Naive thymus-derived CD8-positive, alpha-beta T cell (primary cell): ENCODE measurements at regions not wholly inside any gene's neighbourhood (a gene's known extent, or its start where the extent isn't known, plus 50 kb on each side); places are given as distances from the start of the nearest gene placed in this dataset.
"Not testable (repeated sequence)": the region's sequence is repeated elsewhere in the genome, so short reads cannot be mapped to it uniquely, and the experiment has no call there.

ENCODE experiments used
- ATAC-seq, 2 donors: fragments of 150-1000 bp; cut with Tn5 transposase in 1 of 2; sonication (Bioruptor Pico), chemical (Tn5 transposase) in 1 of 2; 1 replicate in 1 of 2; 2 replicates in 1 of 2; pipeline ENCODE4 v1.10.0; 2021; ENCODE audit warnings: mild to moderate bottlenecking in 2 of 2, moderate library complexity in 2 of 2
- POLR2A ChIA-PET: fragments of 350-600 bp; sonication (Branson Sonifier 250); formaldehyde crosslinking; loops from one replicate; lab custom pipeline; 2021; ENCODE audit warnings: antibody characterized with exemption; lab: Charles Lee
- DNase-seq, 10 donors: peaks; one replicate each; pipeline versions ENCODE4 v3.0.0 to v3.0.0-alpha.2; 2020 to 2022
- H3K27ac Mint-ChIP-seq, 10 donors: one replicate each; pipeline ENCODE4 v1.8.0; 2020 to 2022; ENCODE audit warnings: mild to moderate bottlenecking in 10 of 10, mixed read lengths in 10 of 10, moderate library complexity in 4 of 10, inconsistent platforms in 1 of 10
- H3K27me3 Mint-ChIP-seq, 5 donors: one replicate each; pipeline ENCODE4 v1.8.0; 2021 to 2022; ENCODE audit warnings: mixed read lengths in 5 of 5
- H3K36me3 Mint-ChIP-seq, 3 donors: one replicate each; pipeline ENCODE4 v1.8.0; 2020 to 2022; ENCODE audit warnings: mixed read lengths in 3 of 3, mild to moderate bottlenecking in 2 of 3, inconsistent platforms in 1 of 3
- H3K4me1 Mint-ChIP-seq, 4 donors: one replicate each; pipeline ENCODE4 v1.8.0; 2021 to 2022; ENCODE audit warnings: mixed read lengths in 4 of 4
- H3K4me3 Mint-ChIP-seq, 10 donors: one replicate each; pipeline ENCODE4 v1.8.0; 2020 to 2022; ENCODE audit warnings: mild to moderate bottlenecking in 10 of 10, mixed read lengths in 10 of 10, moderate library complexity in 6 of 10, inconsistent platforms in 1 of 10
- H3K9me3 Mint-ChIP-seq, 9 donors: one replicate each; pipeline ENCODE4 v1.8.0; 2020 to 2022; ENCODE audit warnings: mixed read lengths in 9 of 9, mild to moderate bottlenecking in 3 of 9, inconsistent platforms in 1 of 9, moderate library complexity in 1 of 9

DNA sequence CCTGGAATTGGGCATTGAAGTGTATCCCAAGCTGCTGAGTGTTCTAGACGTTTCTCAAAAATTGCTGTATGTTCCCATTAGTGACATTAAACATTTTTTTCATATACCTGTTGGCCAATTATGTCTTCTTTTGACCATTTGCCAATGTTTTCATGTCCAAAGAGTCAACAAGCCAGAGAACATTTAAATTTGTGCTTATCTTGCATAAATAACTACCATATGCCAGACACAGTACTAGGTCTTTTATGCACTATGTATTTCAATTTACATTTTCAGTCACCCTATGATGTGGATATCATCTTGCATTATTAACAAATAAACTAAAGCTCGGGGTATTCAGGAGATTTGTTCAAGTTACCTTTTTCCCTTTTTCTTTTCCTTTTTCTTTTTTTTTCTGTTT lies 632.9 kb upstream of the C16orf82 start:
- DNase-seq = no peak
- POLR2A ChIA-PET = no interaction called here
- Mint-ChIP-seq H3K4me1 (no peaks in the 10 kb centered on the region), H3K36me3 (peaks cover 0 to under 1% (median 0%) of the 10 kb centered on the region in 3 donors), H3K9me3 (peaks cover 0 to 19% (median 7%) of the 10 kb centered on the region in 9 donors), H3K27me3 (peaks cover 2 to 11% (median 4%) of the 10 kb centered on the region in 5 donors), H3K27ac (no peak overlapping the region), H3K4me3 (no peak overlapping the region)
- ATAC-seq = no peak

DNA sequence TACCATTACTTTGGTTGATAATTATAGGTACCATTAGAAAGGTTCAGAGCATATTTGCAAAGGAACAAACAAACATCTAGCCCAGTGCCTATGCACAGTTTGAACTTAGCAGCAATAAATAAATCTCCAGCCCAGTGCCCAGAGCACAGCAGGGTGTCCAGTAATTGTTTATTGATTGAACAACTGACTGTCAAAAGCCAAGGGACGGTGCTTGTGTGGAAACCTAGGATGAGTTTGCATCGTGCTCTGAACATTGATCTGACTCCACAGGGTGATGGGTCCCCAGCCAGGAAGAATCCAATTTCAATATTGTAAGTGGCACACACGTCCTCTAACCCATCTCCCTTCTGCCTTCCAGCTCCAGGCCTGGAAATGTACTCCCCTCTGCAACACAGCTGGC lies 625.5 kb upstream of the C16orf82 start:
- peaks cover 0 to 21% (median 5%) of the 10 kb centered on the region in 9 donors for H3K9me3 Mint-ChIP-seq
- no peak overlapping the region for H3K27ac Mint-ChIP-seq
- H3K4me3 Mint-ChIP-seq = no peak overlapping the region
- H3K27me3 Mint-ChIP-seq = peaks cover 2 to 20% (median 4%) of the 10 kb centered on the region in 5 donors
- H3K36me3 Mint-ChIP-seq = peaks cover 0 to 13% (median 0%) of the 10 kb centered on the region in 3 donors
- ATAC-seq (no peak), DNase-seq (no peak)
- POLR2A ChIA-PET = no interaction called here
- no peaks in the 10 kb centered on the region for H3K4me1 Mint-ChIP-seq

DNA sequence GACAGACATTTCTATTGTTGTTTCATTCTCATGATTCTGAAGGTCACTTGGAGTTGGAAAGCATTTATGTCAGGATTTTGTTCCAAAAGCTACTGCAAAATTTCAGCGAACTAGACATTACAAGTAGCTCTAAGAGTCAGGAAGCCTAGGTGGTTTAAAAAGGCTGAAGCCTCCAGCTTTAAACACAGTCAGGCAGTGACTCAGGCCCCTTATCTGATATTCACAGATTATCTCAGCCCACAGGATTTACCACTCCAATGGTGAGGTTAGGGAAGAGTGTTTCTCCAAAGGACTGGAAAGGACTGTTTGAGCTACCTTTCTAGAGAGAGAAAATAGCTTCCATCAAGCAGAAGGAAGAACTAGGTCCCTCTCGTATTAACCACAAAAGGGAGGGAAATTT lies 624.4 kb upstream of the C16orf82 start:
- H3K4me1 Mint-ChIP-seq = no peaks in the 10 kb centered on the region
- POLR2A ChIA-PET = no interaction called here
- DNase-seq (no peak), ATAC-seq (no peak)
- H3K9me3 Mint-ChIP-seq = peaks cover 0 to 15% (median 5%) of the 10 kb centered on the region in 9 donors
- peaks cover 0 to 13% (median 0%) of the 10 kb centered on the region in 3 donors for H3K36me3 Mint-ChIP-seq
- H3K27me3 Mint-ChIP-seq = peaks cover 0 to 20% (median 7%) of the 10 kb centered on the region in 5 donors
- no peak overlapping the region for H3K4me3 Mint-ChIP-seq
- H3K27ac Mint-ChIP-seq = no peak overlapping the region

DNA sequence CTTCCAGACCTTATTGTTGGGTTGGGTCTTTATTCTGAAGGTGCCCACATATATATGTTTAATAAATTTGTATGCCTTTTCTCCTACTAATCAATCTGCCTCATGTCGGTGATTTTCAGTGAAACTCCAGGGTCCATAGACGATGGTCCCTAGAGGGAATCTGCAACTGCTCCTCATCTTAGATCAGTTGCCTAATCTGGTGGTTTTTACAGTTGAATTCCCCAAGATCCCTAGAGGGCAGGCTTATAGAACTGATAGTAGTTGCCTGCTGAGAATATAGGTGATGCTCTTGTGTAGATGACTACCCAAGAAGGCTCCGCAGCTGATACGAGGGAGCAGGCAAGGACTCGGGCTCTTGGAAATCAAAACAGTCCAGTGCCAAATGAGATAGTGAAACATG lies 619.2 kb upstream of the C16orf82 start:
- Mint-ChIP-seq H3K27ac (no peak overlapping the region), H3K27me3 (peaks cover 0 to 5% (median 0%) of the 10 kb centered on the region in 5 donors), H3K4me3 (no peak overlapping the region), H3K36me3 (no peaks in the 10 kb centered on the region), H3K9me3 (no peaks in the 10 kb centered on the region), H3K4me1 (no peaks in the 10 kb centered on the region)
- no peak for ATAC-seq
- DNase-seq = no peak
- POLR2A ChIA-PET = no interaction called here

GRCh38 chr16:26453215-26453614 lies 613.5 kb upstream of the C16orf82 start:
- POLR2A ChIA-PET = no interaction called here
- Mint-ChIP-seq H3K36me3 (no peaks in the 10 kb centered on the region), H3K4me3 (no peak overlapping the region), H3K4me1 (no peaks in the 10 kb centered on the region), H3K27me3 (peaks cover 6 to 26% (median 7%) of the 10 kb centered on the region in 5 donors), H3K27ac (no peak overlapping the region), H3K9me3 (peaks cover 0 to 4% (median 0%) of the 10 kb centered on the region in 9 donors)
- ATAC-seq = no peak
- DNase-seq = no peak

DNA sequence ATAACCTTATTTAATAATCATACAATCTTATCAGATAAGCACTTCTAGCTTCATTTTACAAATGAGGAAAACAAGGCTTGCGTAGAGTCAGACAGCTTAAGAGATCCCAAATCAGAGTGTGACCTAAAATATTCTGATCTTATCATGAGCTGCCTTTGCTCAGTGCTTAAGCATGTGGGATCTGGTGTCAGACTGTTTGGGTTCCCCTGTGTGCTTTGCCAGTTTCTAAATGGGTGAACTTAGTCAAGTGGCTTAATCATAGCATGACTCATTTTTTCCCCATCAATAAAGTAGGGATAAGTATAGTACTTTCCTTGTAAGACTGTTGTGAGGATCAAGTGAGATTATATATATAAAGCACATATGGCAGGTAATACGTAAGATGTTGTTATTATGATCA lies 612.6 kb upstream of the C16orf82 start:
- Mint-ChIP-seq H3K9me3 (peaks cover 0 to 4% (median 0%) of the 10 kb centered on the region in 9 donors), H3K36me3 (no peaks in the 10 kb centered on the region), H3K27ac (no peak overlapping the region), H3K4me3 (no peak overlapping the region), H3K27me3 (peaks cover 6 to 26% (median 8%) of the 10 kb centered on the region in 5 donors), H3K4me1 (no peaks in the 10 kb centered on the region)
- DNase-seq = no peak
- ATAC-seq = no peak
- POLR2A ChIA-PET = no interaction called here

DNA sequence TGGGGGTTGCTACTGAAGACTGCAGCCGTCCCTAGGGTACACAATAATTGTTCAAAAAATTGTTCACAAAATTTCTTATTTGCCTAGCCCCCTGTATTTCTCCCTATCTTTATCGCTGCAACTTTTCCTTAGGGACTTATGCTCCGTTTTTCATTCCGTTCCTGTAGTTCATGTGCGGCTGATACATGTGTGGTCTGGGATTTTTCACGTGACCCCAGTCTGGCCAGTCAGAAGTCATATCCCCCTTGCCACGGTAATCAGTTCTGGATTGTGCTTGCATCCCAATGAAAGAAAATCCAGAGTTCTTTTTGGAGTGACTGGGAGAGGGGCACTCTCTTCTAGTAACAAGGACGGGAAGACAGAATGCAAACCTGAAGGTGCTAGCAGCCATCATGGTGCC lies 610.7 kb upstream of the C16orf82 start:
- Mint-ChIP-seq H3K9me3 (peaks cover 0 to 4% (median 0%) of the 10 kb centered on the region in 9 donors), H3K27ac (no peak overlapping the region), H3K4me1 (no peaks in the 10 kb centered on the region), H3K4me3 (no peak overlapping the region), H3K27me3 (peaks cover 6 to 26% (median 10%) of the 10 kb centered on the region in 5 donors), H3K36me3 (no peaks in the 10 kb centered on the region)
- ATAC-seq (no peak), DNase-seq (no peak)
- POLR2A ChIA-PET = no interaction called here

GRCh38 chr16:26457095-26457494 lies 609.6 kb upstream of the C16orf82 start:
- H3K4me3 Mint-ChIP-seq = no peak overlapping the region
- DNase-seq (no peak), ATAC-seq (no peak)
- no peaks in the 10 kb centered on the region for H3K36me3 Mint-ChIP-seq
- peaks cover 0 to 4% (median 0%) of the 10 kb centered on the region in 9 donors for H3K9me3 Mint-ChIP-seq
- no peaks in the 10 kb centered on the region for H3K4me1 Mint-ChIP-seq
- H3K27ac Mint-ChIP-seq = no peak overlapping the region
- POLR2A ChIA-PET = no interaction called here
- peaks cover 6 to 29% (median 16%) of the 10 kb centered on the region in 5 donors for H3K27me3 Mint-ChIP-seq

GRCh38 chr16:26457882-26458281 lies 608.8 kb upstream of the C16orf82 start:
- Mint-ChIP-seq H3K4me1 (no peaks in the 10 kb centered on the region), H3K36me3 (no peaks in the 10 kb centered on the region), H3K27me3 (peaks cover 11 to 37% (median 19%) of the 10 kb centered on the region in 5 donors), H3K27ac (no peak overlapping the region), H3K4me3 (no peak overlapping the region), H3K9me3 (peaks cover 0 to 5% (median 2%) of the 10 kb centered on the region in 9 donors)
- ATAC-seq (no peak), DNase-seq (no peak)
- POLR2A ChIA-PET = no interaction called here

DNA sequence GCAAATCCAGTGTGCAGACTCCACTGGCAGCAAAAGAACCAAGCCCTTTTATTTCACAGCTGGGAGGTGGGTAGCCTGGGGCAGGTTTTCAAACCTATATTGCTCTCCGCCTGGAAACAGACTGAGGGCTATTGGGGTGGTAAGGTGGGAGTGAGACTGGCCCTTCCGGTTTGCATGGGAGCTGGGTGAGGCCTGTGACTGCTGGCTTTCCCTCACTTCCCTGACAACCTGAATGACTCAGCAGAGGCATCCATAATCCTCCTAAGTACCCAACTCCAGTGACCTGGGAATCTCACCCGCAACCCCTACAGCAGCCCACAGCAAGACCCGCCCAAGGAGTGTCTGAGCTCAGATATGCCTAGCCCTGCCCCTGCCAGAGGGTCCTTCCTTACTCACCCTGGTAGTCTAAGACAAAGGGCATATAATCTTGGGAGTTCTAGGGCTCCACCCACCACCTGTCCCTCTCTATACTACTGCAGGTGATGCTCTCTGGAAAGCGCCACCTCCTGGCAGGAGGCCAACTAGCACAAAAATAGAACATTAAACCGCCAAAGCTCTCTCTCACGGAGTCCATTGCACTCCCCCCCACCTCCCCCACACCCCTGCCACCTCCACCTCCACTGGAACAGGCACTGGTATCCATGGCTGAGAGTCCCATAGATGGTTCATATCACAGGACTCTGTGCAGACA lies 602.0 kb upstream of the C16orf82 start:
- no peak for ATAC-seq
- Mint-ChIP-seq H3K36me3 (peaks cover 0 to 2% (median 0%) of the 10 kb centered on the region in 3 donors), H3K4me1 (no peaks in the 10 kb centered on the region), H3K9me3 (peaks cover 0 to 27% (median 8%) of the 10 kb centered on the region in 9 donors), H3K27ac (no peak overlapping the region), H3K27me3 (peaks cover 21 to 38% (median 24%) of the 10 kb centered on the region in 5 donors), H3K4me3 (no peak overlapping the region)
- POLR2A ChIA-PET = no interaction called here
- DNase-seq = no peak

GRCh38 chr16:26474405-26474804 lies 592.3 kb upstream of the C16orf82 start:
- POLR2A ChIA-PET, H3K4me1 Mint-ChIP-seq, H3K4me3 Mint-ChIP-seq, DNase-seq, H3K27ac Mint-ChIP-seq, ATAC-seq, H3K27me3 Mint-ChIP-seq: not testable (repeated sequence)
- Mint-ChIP-seq H3K9me3 (peaks cover 7 to 41% (median 26%) of the 10 kb centered on the region in 9 donors), H3K36me3 (peaks cover 2 to 20% (median 2%) of the 10 kb centered on the region in 3 donors)

DNA sequence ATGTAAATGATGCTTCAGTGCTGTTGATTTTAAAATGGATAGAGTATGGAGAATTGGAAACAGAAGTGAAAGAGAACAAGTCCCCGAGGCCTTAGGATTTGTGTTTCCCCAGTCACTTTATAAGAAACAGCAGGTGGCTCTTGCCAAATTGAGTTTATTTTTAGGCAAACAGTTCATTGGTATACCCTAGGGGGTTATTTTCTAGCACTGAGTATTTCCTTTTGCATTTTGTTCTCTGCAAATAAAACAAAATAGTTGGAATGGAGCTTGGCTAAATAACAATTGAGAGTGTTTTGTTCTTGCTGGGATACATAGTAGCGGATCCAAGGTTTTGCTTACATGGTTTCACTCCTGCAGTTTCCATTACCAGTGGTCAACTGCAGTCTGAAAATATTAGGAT lies 591.1 kb upstream of the C16orf82 start:
- no peak overlapping the region for H3K4me3 Mint-ChIP-seq
- no peak overlapping the region for H3K27ac Mint-ChIP-seq
- DNase-seq (no peak), ATAC-seq (no peak)
- H3K9me3 Mint-ChIP-seq = peaks cover 7 to 43% (median 25%) of the 10 kb centered on the region in 9 donors
- POLR2A ChIA-PET = no interaction called here
- H3K4me1 Mint-ChIP-seq = no peaks in the 10 kb centered on the region
- H3K36me3 Mint-ChIP-seq = peaks cover 2 to 22% (median 2%) of the 10 kb centered on the region in 3 donors
- H3K27me3 Mint-ChIP-seq = peaks cover 2 to 10% (median 4%) of the 10 kb centered on the region in 5 donors

- no peak for DNase-seq
- POLR2A ChIA-PET = no interaction called here
- Mint-ChIP-seq H3K4me1 (no peaks in the 10 kb centered on the region), H3K27ac (peak overlapping the region in 1 of 10 donors; percentile 31), H3K4me3 (no peak overlapping the region), H3K36me3 (no peaks in the 10 kb centered on the region), H3K27me3 (peaks cover 14 to 46% (median 26%) of the 10 kb centered on the region in 5 donors), H3K9me3 (no peaks in the 10 kb centered on the region)
- no peak for ATAC-seq
These were observed 575.5 kb upstream of the C16orf82 start for GRCh38 chr16:26491101-26491670.
